Loucy (cell line): ENCODE measurements at regions not wholly inside any gene's neighbourhood (a gene's known extent, or its start where the extent isn't known, plus 50 kb on each side); places are given as distances from the start of the nearest gene placed in this dataset.

ENCODE experiments used
- H2AFZ ChIP-seq: fragments of 200-600 bp; sonication (generic); 2 replicates; pipeline ENCODE4 v1.6.0; 2016; ENCODE audit warnings: antibody characterized with exemption, mild to moderate bottlenecking, low read length, moderate library complexity
- H3F3A ChIP-seq: fragments of 200-600 bp; 2 replicates; pipeline ENCODE4 v1.6.0; 2016; ENCODE audit warnings: antibody characterized with exemption, low read depth, mild to moderate bottlenecking
- H3K27me3 ChIP-seq: fragments of 200-600 bp; sonication (generic); 2 replicates; pipeline ENCODE4 v1.6.1; 2014; ENCODE audit warnings: low read length, mild to moderate bottlenecking; ENCODE audit not compliant: insufficient read depth, poor library complexity, severe bottlenecking
- H3K36me3 ChIP-seq: fragments of 200-600 bp; sonication (generic); 2 replicates; pipeline ENCODE4 v1.6.1; 2016; ENCODE audit warnings: low read length; ENCODE audit not compliant: insufficient read depth
- H3K4me1 ChIP-seq: fragments of 200-600 bp; sonication (generic); 2 replicates; pipeline ENCODE4 v1.5.1; 2014; ENCODE audit warnings: low read length, mild to moderate bottlenecking; ENCODE audit not compliant: insufficient read depth, poor library complexity, severe bottlenecking
- H3K4me2 ChIP-seq: fragments of 200-600 bp; sonication (generic); 2 replicates; pipeline ENCODE4 v1.6.0; 2014; ENCODE audit warnings: antibody characterized with exemption, low read length, low read depth, mild to moderate bottlenecking; ENCODE audit not compliant: poor library complexity, severe bottlenecking
- H3K4me3 ChIP-seq: fragments of 200-600 bp; sonication (generic); 2 replicates; pipeline ENCODE4 v1.5.1; 2014; ENCODE audit warnings: low read length, mild to moderate bottlenecking, mixed read lengths; ENCODE audit not compliant: poor library complexity, severe bottlenecking
- H3K79me2 ChIP-seq: fragments of 200-600 bp; sonication (generic); 2 replicates; pipeline ENCODE4 v1.6.1; 2014; ENCODE audit warnings: low read length; ENCODE audit not compliant: insufficient read depth
- H3K9ac ChIP-seq: fragments of 200-600 bp; sonication (generic); 2 replicates; pipeline ENCODE4 v1.6.0; 2014; ENCODE audit warnings: mild to moderate bottlenecking, low read depth, low read length, moderate library complexity; ENCODE audit not compliant: poor library complexity, severe bottlenecking
- H3K9me2 ChIP-seq: fragments of 200-600 bp; sonication (generic); replicated peaks from 2 replicates; pipeline ENCODE4 v1.6.1; 2016; ENCODE audit warnings: low read depth, low read length, mixed read lengths
- H3K9me3 ChIP-seq: fragments of 200-600 bp; sonication (generic); 2 replicates; pipeline ENCODE4 v1.6.1; 2014; ENCODE audit warnings: mild to moderate bottlenecking, antibody characterized with exemption, low read length, low read depth; ENCODE audit not compliant: insufficient read depth
- H4K20me1 ChIP-seq: fragments of 200-600 bp; sonication (generic); 2 replicates; pipeline ENCODE4 v1.6.0; 2014; ENCODE audit warnings: antibody characterized with exemption, low read length, mild to moderate bottlenecking; ENCODE audit not compliant: insufficient read depth, poor library complexity, severe bottlenecking
- CTCF ChIP-seq: fragments of 200-600 bp; sonication (generic); conservative IDR thresholded peaks from 2 replicates; pipeline ENCODE4 v1.5.1; 2014; ENCODE audit warnings: mild to moderate bottlenecking, antibody characterized with exemption, low read length
- EZH2phosphoT487 ChIP-seq: fragments of 200-600 bp; IDR thresholded peaks from 2 replicates; pipeline ENCODE4 v1.6.1; 2018; ENCODE audit warnings: antibody characterized with exemption, mild to moderate bottlenecking, moderate library complexity, borderline replicate concordance

GRCh38 chr3:103075282-103075681 is 640.5 kb downstream of the ZPLD1 start:
- Histone ChIP-seq H3K9me2 (no peaks in the 10 kb centered on the region), H3K4me2 (no peak overlapping the region), H4K20me1 (no peaks in the 10 kb centered on the region), H3K4me1 (no peaks in the 10 kb centered on the region), H3K79me2 (no peaks in the 10 kb centered on the region), H2AFZ (no peak overlapping the region), H3K36me3 (no peaks in the 10 kb centered on the region), H3K27me3 (no peaks in the 10 kb centered on the region), H3K9me3 (no peaks in the 10 kb centered on the region), H3F3A (no peaks in the 10 kb centered on the region), H3K4me3 (no peak overlapping the region), H3K9ac (no peak overlapping the region)
- no peak for TF ChIP-seq CTCF
- no peak for TF ChIP-seq EZH2phosphoT487

GRCh38 chr3:103077910-103078309 is 643.1 kb downstream of the ZPLD1 start:
- H2AFZ ChIP-seq, result no peak overlapping the region
- no peaks in the 10 kb centered on the region for H3K9me3 ChIP-seq
- H3K79me2 ChIP-seq, result no peaks in the 10 kb centered on the region
- no peak overlapping the region for H3K4me3 ChIP-seq
- no peaks in the 10 kb centered on the region for H3K9me2 ChIP-seq
- no peaks in the 10 kb centered on the region for H3K36me3 ChIP-seq
- no peak overlapping the region for H3K4me2 ChIP-seq
- no peaks in the 10 kb centered on the region for H3F3A ChIP-seq
- no peaks in the 10 kb centered on the region for H3K27me3 ChIP-seq
- H3K9ac ChIP-seq, result no peak overlapping the region
- TF ChIP-seq EZH2phosphoT487 (no peak), CTCF (no peak)
- no peaks in the 10 kb centered on the region for H4K20me1 ChIP-seq
- H3K4me1 ChIP-seq, result no peaks in the 10 kb centered on the region

- Histone ChIP-seq H3K4me1 (peaks cover 7% of the 10 kb centered on the region), H3K9me3 (no peaks in the 10 kb centered on the region), H3K4me2 (no peak overlapping the region), H3K27me3 (no peaks in the 10 kb centered on the region), H3K4me3 (no peak overlapping the region), H3K9ac (no peak overlapping the region), H2AFZ (no peak overlapping the region), H3K36me3 (no peaks in the 10 kb centered on the region), H4K20me1 (no peaks in the 10 kb centered on the region), H3K79me2 (no peaks in the 10 kb centered on the region), H3K9me2 (no peaks in the 10 kb centered on the region; the same call in 1 of the 2 replicates), H3F3A (no peaks in the 10 kb centered on the region)
- TF ChIP-seq CTCF, result no peak
- TF ChIP-seq EZH2phosphoT487, result no peak
These were observed 647.7 kb downstream of the ZPLD1 start for GRCh38 chr3:103082501-103082900.
